GM13976 (cell line): ENCODE measurements at regions not wholly inside any gene's neighbourhood (a gene's known extent, or its start where the extent isn't known, plus 50 kb on each side); places are given as distances from the start of the nearest gene placed in this dataset.

Source experiments
- DNase-seq: peaks from one replicate; pipeline ENCODE4 v3.0.0; 2012; ENCODE audit warnings: low spot score
- CTCF ChIP-seq: IDR thresholded peaks from 2 replicates; pipeline ENCODE4 v1.5.1; 2012; ENCODE audit warnings: borderline replicate concordance, mild to moderate bottlenecking; ENCODE audit not compliant: insufficient read depth; ENCODE audit errors: extremely low read depth, missing control alignments, control extremely low read depth
- in situ Hi-C: fragments of 300-500 bp; cut with MboI; formaldehyde crosslinking; loops from one replicate; pipeline ENCODE4 v1.12.0; 2022; ENCODE audit warnings: low sequenced_read_pairs, mixed read lengths, inconsistent platforms; ENCODE audit not compliant: unreplicated experiment

GRCh38 chr2:194705398-194705797 lies 951.6 kb upstream of the SLC39A10 start:
- in situ Hi-C loops, result no loop called here

GRCh38 chr2:194700726-194701125 lies 956.3 kb upstream of the SLC39A10 start:
- in situ Hi-C loops, result no loop called here
- DNase-seq, result no peak
- no peak for TF ChIP-seq CTCF

More at GRCh38 chr2:194705398-194705797, 951.6 kb upstream of the SLC39A10 start:
- no peak for DNase-seq
- TF ChIP-seq CTCF, result no peak

GRCh38 chr2:194700116-194700515 lies 956.9 kb upstream of the SLC39A10 start:
- no peak for DNase-seq
- in situ Hi-C loops, result no loop called here
- TF ChIP-seq CTCF, result no peak

GRCh38 chr2:194698012-194698411 lies 959.0 kb upstream of the SLC39A10 start:
- no peak for DNase-seq
- in situ Hi-C loops, result no loop called here
- no peak for TF ChIP-seq CTCF

- no peak for DNase-seq
- in situ Hi-C loops, result no loop called here
- no peak for TF ChIP-seq CTCF
Observed at GRCh38 chr2:194697439-194697838, 959.6 kb upstream of the SLC39A10 start.

GRCh38 chr2:194696690-194697089 lies 960.3 kb upstream of the SLC39A10 start:
- TF ChIP-seq CTCF, result no peak
- in situ Hi-C loops, result no loop called here
- DNase-seq, result no peak

- no peak for TF ChIP-seq CTCF
- in situ Hi-C loops, result no loop called here
- DNase-seq, result no peak
Observed at GRCh38 chr2:194686569-194686968, 970.5 kb upstream of the SLC39A10 start.
